GM13976 (cell line): ENCODE measurements at regions not wholly inside any gene's neighbourhood (a gene's known extent, or its start where the extent isn't known, plus 50 kb on each side); places are given as distances from the start of the nearest gene placed in this dataset.

Source experiments
- DNase-seq: peaks from one replicate; pipeline ENCODE4 v3.0.0; 2012; ENCODE audit warnings: low spot score
- in situ Hi-C: fragments of 300-500 bp; cut with MboI; formaldehyde crosslinking; loops from one replicate; pipeline ENCODE4 v1.12.0; 2022; ENCODE audit warnings: low sequenced_read_pairs, mixed read lengths, inconsistent platforms; ENCODE audit not compliant: unreplicated experiment
- TF ChIP-seq, protein P1 (sequence below): IDR thresholded peaks from 2 replicates; pipeline ENCODE4 v1.5.1; 2012; ENCODE audit warnings: borderline replicate concordance, mild to moderate bottlenecking; ENCODE audit not compliant: insufficient read depth; ENCODE audit errors: extremely low read depth, missing control alignments, control extremely low read depth

DNA sequence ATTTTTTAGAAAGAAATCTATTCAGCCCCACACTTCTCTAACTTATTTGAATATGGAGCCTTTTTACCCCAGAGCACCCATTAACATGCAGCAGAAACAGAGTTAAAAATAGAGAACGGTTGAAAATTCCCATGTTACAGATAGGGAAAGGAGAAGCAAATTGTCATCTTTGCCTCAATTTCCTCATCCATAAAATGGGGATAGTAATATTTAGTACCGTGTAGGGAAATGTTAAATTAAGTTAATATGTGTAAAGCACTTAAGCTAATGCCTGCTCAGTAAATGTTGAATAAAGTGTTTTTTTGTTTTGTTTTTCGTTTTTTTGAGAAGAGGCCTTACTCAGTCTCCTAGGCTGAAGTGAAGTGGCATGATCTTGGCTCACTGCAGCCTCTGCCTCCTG, 50.3 kb downstream of the NAV1 start:
- in situ Hi-C loops: no loop called here
- TF ChIP-seq, protein P1, sequence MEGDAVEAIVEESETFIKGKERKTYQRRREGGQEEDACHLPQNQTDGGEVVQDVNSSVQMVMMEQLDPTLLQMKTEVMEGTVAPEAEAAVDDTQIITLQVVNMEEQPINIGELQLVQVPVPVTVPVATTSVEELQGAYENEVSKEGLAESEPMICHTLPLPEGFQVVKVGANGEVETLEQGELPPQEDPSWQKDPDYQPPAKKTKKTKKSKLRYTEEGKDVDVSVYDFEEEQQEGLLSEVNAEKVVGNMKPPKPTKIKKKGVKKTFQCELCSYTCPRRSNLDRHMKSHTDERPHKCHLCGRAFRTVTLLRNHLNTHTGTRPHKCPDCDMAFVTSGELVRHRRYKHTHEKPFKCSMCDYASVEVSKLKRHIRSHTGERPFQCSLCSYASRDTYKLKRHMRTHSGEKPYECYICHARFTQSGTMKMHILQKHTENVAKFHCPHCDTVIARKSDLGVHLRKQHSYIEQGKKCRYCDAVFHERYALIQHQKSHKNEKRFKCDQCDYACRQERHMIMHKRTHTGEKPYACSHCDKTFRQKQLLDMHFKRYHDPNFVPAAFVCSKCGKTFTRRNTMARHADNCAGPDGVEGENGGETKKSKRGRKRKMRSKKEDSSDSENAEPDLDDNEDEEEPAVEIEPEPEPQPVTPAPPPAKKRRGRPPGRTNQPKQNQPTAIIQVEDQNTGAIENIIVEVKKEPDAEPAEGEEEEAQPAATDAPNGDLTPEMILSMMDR: no peak
- DNase-seq: no peak

DNA sequence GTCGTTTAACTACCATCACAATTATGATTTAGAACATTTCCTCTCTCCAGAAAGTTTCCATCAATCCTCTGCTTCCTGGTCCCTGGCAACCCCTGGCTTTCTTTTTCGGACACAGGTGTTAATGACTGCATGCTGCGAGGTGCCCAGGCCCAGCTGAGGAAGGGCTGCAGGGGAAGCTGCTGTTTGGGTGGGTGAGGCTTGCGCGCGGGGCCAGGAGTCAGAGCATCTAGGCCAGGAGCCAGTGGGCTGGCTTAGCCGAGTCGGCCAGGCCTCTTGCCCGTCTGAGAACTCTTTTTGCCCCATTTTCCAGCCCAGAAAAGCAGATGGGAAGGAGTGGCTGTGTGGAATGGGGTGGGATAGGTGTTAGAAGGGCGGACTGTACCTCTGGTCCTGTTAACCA, 51.5 kb downstream of the NAV1 start:
- in situ Hi-C loops: no loop called here
- TF ChIP-seq, protein P1: no peak
- no peak for DNase-seq

DNA sequence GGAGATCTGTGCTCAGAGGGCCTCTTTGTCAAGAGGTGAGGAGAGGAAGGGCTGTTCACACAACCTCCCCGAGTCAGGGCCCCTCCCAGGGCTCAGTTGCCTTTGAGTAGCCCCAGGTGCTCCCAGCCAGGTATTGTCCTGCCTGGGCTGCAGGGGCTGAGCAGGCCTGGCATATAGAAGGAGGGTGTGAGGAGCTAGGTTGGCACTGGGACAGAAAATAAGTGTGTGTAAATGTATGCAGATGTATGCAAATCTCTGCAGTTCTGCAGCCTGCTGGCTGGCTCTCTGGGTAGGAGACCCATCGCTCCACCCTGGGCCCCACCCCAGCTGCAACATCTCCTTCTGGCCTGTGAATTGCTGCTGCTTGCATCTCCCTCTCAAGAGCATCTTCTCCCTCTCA, 52.4 kb downstream of the NAV1 start:
- no peak for DNase-seq
- TF ChIP-seq, protein P1: no peak
- in situ Hi-C loops: no loop called here

DNA sequence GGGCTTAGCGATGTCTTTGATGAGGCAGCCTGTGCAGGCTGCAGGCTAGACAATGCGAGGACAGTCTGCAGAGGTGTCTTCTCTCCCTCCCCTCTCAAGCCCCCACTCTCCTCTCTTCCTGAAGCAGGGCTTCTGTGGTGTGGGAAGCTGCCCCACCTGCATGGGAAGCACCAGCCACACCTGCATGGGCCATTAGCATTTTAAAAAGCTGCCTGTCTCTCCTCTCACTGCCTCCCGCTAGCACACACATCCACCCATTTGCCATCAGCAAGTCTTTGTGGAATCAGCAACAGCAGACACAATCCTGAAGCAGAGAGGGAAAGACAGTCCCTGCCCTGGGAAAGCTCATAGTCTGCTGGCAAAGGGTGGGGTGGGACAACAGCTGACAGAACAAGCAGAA, 53.1 kb downstream of the NAV1 start:
- no peak for DNase-seq
- TF ChIP-seq, protein P1: no peak
- in situ Hi-C loops: no loop called here

DNA sequence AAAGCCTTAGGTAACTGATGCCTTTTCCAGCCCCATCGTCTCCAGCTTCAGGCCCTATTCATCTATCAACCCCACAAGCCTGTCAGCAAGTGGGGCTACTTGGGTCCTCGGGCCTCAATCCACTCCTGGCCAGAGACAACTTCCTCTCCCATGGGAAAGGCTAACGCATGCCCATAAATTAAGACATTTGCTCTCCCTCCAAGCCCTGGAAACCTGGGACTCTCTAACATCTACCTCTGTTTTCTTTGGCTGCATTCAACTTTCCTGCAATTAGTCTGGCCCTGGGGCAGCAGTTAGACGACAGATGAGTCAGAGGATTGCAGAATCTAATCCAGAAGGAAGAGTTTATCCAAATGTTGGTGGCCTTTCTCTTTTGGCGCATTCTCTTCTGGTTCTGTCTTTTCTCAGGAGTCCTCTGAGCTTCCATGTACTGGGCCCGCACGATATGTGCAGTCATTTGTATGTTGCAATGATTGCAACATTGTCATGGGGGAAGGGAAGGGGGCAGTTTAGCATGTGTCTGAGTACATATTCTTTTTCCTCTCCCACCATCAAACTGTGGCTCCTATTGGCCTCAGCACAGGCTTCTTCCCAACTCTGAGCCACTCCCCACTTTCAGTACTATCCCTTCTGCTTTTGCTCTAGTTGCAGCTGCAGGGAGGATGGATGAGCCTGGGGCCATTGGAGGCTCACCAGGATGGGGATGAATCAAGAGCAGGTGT, 54.4 kb downstream of the NAV1 start:
- no peak for DNase-seq
- TF ChIP-seq, protein P1: no peak
- in situ Hi-C loops: no loop called here

DNA sequence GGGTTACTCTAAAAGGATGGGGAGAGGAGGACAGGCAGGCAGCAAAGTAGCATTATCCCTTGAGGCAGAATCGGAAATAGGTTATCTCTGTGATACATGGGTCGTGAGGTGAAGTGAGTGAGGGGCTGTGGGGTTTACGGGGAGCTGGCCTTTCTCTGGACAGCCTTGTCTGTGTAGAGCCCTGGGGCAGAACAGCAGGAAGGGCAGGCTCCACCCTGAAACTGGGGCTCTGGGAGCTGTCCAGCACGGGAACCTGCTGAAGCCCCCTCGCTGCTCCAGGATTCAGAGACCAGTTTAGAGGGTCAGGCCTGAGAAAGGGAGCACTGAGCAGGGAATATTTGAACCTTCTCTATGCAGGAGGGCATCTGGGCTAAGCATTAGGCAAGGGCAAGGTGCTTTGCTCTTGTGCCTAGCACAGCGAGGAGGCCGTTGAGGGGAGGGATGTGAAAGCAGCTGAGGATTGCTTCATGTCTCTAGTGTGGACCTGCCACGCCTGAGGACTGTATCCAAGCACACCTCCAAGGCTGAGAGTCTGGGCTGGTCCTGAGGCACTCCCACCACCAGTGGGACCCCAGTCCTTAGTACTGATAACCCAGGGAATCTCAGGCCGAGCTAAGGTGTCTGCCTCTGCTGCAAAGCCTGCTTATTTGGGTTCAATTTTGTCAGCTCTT, 55.8 kb downstream of the NAV1 start:
- in situ Hi-C loops: no loop called here
- TF ChIP-seq, protein P1: no peak
- DNase-seq: no peak
